NCI-H774 (cell line): ENCODE measurements at regions not wholly inside any gene's neighbourhood (a gene's known extent, or its start where the extent isn't known, plus 50 kb on each side); places are given as distances from the start of the nearest gene placed in this dataset.

ENCODE experiments used
- DNase-seq: peaks from one replicate; lab custom pipeline; 2025; lab: John Stamatoyannopoulos, UW

DNA sequence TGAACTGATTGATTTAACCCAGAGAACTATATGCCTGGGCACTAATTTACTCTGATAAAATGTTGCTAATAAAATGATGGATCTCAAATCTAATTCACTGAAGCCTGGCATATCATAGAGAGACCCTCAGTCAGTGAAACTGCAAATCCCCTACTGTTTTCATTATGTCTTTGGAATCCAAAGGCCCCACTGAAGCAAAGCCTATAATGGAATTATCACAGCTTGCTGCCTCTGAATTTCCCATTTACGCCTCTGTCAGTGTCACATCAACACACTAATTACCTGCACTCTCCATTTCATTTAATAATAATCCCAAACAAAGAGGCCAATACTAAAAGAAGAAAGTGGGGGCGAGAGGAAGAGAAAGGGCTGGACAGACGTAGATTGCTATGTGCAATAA is 470.9 kb downstream of the MBD2 start:
- DNase-seq = no peak

DNA sequence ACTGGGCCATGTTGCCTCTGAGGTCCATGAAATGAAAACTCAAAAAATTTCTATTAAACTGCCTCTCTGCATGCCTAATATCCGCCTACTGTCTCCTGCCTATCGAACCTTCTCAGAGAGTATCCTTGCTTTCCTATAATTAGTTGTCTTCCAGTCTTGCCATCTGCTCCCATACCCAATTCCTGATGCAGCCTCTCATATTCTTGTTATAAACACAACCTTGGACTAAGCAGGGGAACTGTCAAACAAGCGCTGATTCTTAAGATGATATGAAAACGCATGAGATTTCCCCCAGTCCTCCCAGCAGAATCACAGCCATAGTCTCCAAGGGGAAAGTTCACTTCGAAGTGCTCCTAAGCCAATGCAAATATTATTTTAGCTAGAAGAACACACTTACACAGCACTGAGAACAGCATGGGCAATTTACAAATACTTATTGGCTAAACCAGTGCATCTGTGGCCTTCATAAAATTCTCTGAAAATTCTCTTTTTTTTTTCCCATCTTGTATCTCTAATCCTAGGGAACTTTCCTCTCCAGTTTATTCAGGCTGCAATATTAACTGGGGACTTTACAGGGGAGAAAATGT is 471.6 kb downstream of the MBD2 start:
- no peak for DNase-seq

DNA sequence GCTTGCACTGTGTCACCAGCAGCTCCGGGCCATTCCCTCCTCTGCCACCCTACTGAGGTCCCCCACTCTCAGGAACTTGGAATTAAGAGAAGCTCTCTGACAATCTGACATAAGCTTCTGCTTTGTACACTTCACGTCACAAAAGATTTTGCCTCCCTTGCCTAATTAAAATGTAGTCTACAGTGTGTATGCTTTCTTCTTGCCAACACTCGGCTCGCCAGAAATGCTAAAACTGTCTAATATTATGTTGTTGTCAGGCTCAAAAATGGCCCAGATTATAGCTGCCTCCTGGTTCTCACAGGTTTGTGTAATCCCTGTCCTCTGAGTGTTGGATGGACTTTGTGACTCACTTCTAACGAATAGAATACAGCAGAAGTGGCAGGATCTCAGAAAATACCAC is 474.7 kb downstream of the MBD2 start:
- DNase-seq = no peak

DNA sequence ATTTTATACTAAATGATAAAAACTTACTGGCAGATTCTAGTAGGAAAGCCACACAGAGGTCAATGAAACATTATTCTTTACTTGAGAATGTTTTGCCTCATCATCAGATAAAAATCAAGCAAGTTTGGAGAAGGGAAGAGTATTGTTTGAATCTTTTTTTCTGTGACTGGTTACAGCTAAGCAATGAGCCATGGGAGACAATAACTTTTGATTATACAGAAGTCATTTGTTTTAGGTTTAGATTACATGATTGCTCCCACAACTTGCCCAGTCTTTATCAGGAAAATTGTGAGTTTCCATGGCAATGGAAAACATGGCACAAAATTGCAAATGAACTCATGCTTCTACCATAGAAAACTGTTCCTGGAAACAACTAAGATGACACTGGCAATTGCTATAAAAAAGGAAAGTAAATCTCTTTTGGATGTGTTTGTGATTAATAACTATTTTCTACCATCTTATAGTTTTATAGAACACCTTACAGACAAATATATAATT is 476.8 kb downstream of the MBD2 start:
- no peak for DNase-seq

DNA sequence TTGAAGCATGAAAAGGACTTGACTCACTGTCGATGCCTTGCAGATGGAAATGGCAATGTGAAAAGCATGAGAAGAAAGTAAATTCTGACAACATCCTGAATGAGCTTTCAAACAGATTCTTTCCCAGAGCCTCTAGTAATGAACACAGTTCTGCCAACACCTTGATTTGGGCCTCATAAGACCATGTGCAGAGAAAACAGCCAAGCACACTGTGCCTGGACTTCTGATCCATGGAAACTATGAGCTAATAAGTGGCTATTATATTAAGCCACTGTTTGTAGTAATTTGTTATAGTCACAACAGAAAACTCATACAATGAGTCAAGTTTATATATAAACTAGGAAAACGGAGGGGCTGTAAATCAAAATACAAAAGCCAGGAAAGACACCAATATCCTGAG is 477.3 kb downstream of the MBD2 start:
- no peak for DNase-seq

DNA sequence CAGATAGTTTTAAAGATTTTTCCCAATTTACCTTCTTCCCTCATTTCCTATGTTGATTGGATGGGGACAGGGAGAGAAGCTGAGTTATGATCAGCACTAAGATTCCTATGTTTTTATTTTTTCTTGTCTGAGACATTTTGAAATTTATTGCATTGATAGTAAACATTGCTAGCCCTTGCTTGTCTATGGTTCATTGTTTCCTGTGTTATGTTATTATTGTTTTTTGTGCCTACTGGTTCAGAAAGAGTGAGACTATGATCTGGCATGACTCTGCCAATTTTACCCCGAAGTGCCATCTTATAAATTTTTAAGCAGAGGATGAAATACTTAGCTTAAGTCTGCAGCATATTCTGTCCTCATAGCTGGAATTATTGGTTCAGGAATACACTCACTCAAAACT is 478.5 kb downstream of the MBD2 start:
- no peak for DNase-seq

DNA sequence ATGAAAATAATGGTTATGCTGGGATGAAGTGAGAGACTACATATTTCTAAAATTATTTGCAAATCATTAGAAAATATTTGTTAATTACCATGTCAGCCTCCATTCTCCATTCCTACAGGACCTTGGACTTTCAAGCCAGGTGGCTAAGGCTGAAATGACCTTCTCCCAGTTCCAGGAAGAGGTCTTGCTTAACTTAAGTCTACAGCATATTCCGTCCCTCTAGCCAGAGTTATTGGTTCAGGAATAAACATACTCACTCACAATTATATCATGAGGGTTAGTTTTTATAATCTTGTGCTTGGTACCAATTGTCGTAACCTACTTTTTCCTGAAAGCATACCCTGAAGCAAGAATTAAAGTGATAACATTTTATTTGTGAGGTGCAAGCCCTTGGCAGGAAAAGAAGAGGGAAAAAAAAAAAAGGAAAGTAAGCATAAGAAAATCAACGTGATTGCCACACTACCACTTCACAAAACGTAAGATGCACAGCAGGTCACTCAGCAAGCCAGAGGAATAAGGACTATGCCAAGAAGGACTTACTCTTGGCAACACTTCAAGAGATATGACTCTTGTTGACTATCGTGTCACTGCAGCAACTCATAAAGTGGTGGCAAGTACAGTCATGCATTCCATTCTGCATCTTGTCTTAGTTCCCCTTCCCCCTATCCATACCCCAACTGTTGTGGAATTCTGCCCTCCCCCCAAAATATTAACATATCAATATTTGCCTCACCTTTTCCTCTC is 479.1 kb downstream of the MBD2 start:
- no peak for DNase-seq

DNA sequence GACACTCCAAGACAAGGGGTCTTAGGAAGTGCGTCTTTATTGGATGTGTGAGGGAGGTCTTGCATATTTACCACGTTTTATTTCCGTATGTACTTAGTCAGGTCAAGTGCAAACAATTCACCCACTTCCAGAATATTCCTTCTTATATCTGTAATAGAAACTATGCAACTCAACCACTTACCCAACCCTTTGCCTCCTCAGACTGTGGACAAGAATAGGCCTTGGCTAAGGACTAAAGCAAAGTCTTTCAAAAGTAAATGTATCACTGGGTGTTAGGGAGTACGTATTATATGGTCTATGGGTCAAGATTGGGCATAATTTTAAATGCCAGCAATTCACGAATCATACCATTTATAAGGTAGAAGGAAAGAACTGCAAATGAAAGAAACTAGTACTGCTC is 484.8 kb downstream of the MBD2 start:
- DNase-seq = no peak

DNA sequence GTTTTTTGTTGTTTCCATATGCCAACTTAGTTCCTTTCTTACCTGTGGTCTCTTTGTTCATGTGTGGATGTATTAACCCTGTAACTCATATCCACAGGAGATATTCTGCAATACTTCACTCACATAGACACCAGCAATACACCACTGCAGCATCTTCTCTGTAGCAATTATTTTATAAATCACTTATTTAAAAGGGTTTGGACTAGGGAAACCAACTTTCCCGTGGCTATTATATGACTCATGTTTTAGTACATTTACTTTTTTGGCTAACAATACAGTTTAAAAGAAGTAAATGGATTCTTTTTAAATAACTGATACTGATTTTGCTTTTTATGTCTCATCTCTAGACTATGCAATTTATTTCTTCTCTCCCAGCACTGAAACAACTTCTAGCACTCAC is 488.9 kb downstream of the MBD2 start:
- no peak for DNase-seq

DNA sequence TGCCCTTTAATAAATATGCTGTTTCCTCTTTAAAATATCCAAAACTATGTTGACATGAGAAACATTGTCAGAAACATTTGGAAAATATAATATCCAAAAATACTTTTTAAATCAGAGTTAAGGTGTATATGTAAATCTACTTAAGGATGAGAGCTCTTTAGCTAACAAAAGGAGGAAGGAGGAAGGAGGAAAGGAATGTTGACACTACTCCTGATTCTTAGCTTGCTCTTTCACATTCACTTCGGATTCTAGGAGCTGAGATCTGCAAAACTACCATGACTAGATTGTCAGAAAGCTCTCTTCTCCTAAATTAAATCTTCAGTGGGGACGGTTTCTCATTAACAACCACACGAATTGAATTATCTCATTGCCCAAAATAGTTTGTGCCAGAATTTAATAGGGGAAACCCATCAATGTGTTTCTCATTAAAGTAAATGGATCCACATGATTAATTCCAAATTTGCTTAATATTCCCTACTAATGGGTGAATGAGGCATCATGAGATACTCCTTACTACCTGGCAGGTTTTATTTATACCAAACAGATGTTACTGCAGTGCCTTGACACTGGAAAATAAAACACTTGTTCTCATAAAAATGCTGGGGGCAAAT is 509.1 kb downstream of the MBD2 start:
- no peak for DNase-seq

DNA sequence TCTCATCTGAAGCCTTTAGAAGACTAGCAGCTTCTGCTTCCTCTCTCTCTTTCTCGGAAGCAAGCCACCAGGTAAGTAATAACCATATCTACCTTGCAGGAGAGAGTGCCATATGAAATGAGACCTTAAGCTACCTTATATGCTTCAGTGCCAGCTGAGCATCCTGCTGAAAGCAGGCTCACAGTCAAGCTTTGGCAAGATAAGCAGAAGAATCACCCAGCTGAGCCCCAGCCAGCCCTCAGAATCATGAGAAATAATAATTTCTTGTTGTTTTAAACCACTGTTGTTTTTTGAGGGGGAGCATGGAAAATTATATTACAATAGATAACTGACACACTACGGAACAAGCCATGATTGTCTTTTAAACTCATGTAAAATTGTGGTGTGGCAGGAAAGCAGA is 514.4 kb downstream of the MBD2 start:
- no peak for DNase-seq

DNA sequence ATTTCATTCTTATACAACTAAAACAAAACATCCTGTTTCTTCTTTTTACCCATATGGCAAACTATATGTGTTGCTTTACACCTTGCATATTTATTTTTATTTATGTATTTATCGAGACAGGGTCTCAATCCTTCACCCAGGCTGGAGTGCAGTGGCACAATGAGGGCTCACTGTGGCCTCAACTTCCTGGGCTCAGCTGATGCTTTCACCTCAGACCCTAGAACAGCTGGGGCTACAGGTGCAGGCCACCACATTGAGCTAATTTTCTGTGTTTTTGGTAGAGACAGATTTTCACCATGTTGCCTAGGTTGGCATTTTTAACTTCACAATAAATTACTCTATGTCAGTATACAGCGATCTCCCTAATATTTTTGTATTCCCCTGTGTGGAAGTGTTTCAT is 522.0 kb downstream of the MBD2 start:
- no peak for DNase-seq

DNA sequence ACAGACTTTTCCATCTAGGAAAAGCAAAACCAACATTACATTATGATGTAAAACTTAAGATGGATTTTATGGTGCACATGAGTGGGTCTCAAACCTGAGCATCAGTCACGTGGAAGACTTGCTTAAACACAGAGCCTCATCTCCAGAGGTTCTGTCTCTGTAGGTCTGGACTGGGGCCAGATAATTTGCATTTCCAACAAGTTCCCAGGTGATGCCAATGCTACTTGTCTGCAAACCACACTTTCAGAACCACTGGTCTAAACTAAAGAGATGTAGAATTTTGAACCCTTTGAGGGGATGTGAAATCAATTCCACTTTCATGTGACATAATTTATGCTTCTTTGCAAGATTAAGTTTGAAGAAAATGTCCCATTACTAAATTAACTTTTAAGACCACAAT is 522.8 kb downstream of the MBD2 start:
- DNase-seq = no peak

DNA sequence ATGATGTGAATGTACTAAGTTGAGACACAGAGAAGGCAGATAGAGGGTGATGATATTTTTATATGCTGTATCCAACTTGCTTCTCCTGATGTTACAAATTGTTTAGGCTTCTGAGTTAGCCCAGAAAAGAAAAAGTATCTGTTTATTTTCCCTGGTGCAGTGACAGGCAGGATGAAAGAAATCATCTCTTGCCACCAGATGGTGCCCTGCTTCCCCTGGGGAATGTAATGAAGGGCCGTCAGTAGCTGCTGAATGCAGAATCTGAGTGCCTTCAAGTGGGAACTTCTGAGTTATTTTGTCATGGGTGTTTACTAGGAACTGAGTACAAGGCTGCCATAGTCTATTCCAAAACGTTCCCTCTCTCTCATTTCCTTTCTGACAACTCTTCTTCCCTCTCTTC is 525.6 kb downstream of the MBD2 start:
- DNase-seq = peak; percentile 2

DNA sequence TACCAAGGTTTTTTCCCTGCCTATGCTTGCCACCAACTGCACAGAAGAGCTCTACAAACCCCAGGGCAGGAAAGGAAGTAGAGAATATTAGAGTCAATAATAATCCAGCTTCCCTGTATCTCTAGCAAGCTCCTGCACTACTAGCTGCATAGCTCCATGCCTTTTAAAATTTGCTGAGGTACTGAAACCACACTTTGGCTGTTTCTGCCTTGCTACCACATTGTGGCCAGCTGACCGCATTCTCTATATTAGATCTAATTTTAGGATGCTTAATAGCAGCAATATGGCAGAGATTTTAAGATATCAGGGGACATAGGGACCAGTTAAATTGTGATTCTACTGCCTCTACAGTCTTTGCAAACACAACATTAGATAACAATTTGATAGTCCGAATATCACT is 534.6 kb downstream of the MBD2 start:
- DNase-seq = no peak

DNA sequence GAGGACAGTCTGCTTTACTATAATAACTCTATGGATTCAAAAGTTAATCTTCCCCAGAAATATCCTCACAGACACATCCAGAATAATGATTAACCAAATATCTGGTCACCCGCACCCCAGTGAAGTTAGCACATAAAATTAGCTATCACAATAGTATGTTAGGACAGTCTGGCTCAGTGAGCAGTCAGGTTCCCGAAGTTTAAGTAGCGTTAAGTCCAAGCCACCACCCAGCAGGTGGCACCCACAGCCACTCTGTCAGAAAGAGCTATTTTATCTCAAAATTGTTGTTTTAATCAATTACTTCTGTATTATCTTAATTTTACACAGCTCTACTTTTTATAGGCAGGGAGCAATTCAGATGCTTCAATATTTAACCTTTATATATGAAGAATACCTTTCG is 537.5 kb downstream of the MBD2 start:
- DNase-seq = no peak

DNA sequence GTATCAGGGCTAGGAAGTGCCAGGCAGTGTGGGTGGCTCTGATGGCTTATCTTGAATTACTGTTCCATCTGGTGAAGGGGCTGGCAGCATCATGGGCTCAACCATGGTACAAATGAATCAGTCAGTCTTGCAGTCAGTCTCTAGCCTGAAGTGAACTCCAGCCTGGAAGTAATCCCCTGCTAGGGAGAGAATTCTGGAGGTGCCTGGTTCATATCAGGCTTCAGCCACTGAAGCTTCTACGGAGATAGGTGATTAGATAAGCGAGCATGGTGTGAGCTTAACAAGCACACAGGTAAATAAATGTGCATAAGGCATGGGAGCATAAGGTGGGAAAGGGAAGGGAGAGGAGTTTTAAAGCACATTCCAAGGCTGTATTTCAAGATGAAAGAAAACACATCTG is 541.7 kb downstream of the MBD2 start:
- DNase-seq = no peak

DNA sequence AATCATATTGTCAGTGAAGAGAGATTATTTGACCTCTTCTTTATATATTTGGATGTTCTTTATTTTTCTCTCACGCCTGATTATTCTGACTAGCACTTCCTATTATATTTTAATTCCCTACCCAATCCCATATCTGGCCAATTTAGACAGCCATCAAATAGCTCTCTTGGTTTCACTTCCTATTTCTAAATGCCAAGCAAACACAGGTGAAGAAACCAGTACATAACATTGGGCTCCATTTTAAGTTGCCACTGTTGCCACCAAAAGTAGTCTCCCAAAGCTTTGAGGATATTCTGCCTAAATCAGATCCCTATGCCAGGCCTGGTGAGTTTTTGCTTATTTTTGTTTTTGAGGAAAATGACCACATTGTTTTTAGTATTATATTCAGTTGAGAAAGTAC is 547.0 kb downstream of the MBD2 start:
- no peak for DNase-seq

DNA sequence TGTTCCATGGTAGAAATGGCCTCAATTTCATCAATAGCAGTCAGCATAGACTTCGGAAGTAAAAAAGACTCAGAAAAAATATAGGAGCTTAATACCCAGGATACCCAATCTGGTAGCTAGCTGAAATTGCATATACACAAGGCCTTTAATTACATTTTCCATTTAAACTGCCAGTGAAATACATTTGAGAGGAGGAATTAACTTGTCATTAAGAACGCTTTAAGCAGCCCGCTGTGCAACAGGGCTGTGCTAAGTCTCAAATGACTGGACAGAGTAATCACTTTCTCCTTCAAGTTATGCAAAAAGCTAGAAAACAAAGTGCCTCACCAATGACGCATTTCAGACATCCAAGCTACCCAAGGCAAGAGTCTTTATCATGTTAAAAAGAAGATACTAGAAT is 558.8 kb downstream of the MBD2 start:
- no peak for DNase-seq

DNA sequence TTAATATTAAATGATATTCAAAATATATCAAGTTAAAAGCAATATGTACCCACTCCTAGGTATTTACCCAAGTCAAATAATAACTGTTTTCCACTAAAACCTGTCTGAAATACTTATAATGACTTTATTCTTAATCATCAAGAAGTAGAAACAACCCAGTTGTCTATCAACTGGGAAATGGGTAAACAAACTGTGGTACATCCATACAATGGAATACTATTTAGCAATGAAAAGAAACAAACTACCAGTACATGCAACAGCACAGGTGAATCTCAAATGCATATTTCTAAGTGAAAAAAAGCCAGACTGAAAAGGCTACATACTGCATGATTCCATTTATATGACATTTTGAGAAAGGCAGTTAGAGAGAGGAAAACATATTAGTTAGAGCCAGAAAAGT is 559.9 kb downstream of the MBD2 start:
- no peak for DNase-seq

DNA sequence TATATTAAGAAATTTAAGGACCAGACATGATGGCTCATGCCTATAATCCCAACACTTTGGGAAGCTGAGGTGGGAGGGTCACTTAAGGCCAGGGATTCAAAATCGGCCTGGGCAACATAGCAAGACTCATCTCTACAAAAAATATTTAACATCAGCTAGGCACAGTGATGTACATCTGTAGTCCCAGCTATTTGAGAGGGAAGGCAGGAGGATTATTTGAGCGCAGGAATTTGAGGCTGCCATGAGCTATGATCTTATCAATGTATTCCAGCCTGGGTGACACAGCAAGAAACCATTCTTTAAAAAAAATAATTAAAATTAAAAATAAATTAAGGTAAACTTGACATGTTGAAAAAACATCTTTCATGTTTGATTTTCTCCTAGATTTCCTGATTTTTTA is 564.2 kb downstream of the MBD2 start:
- no peak for DNase-seq

DNA sequence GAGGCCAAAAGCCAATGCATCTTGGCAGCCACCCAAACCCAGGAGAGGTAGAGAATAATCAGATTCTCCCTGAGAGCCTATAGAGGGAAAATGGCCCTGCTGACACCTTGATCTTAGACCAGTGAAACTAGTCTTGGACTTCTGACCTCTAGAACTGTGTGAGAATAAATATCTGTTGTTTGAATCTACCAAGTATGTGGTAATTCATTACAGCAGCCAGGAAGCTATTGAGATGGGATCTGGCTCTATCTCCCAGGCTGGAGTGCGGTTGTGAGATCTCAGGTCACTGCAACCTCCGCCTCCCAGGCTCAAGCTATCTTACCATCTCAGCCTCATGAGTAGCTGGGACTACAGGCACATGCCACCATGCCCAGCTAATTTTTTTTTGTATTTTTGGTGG is 567.2 kb downstream of the MBD2 start:
- DNase-seq = no peak

DNA sequence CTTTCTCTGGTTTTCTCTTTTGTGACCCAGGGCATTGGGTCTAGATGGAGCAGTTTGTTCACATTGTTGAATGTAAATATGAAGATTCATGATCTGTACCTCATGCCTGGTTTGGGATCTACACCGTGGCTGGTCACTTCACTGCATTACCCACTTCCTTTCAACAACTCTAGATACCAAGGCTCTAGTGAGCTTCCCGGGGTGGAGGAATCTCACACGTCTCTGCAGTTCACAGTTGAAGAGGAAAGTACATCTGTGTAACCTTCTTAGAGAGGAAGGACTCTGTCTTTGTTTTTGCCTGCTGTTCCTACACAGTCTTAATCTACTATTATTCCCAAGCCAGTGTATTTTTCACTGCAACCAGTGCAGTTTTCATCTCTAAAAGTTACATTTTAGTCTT is 574.8 kb downstream of the MBD2 start:
- no peak for DNase-seq
